ENCODE measurements at regions not wholly inside any gene's neighbourhood (a gene's known extent, or its start where the extent isn't known, plus 50 kb on each side); places are given as distances from the start of the nearest gene placed in this dataset.

- DNase-seq, result no peak
Observed at GRCh38 chr15:62558640-62559380, 393.7 kb upstream of the C2CD4B start.

- no peak for DNase-seq
Observed at GRCh38 chr15:62559381-62559733, 394.3 kb upstream of the C2CD4B start.

- DNase-seq, result no peak
Observed at GRCh38 chr15:62561059-62561519, 396.0 kb upstream of the C2CD4B start.

GRCh38 chr15:62561571-62561970 is 396.5 kb upstream of the C2CD4B start:
- no peak for DNase-seq

GRCh38 chr15:62564886-62565633 is 400.0 kb upstream of the C2CD4B start:
- no peak for DNase-seq

- no peak for DNase-seq
Observed at GRCh38 chr15:62565634-62566026, 400.5 kb upstream of the C2CD4B start.

- no peak for DNase-seq
Observed at GRCh38 chr15:62566248-62566647, 401.2 kb upstream of the C2CD4B start.

GRCh38 chr15:62567501-62567900 is 402.4 kb upstream of the C2CD4B start:
- DNase-seq, result no peak

- DNase-seq, result no peak
Observed at GRCh38 chr15:62568004-62568403, 402.9 kb upstream of the C2CD4B start.

- DNase-seq, result no peak
Observed at GRCh38 chr15:62568702-62569101, 403.6 kb upstream of the C2CD4B start.

- DNase-seq, result no peak
Observed at GRCh38 chr15:62569460-62570404, 404.6 kb upstream of the C2CD4B start.

- no peak for DNase-seq
Observed at GRCh38 chr15:62570405-62570783, 405.3 kb upstream of the C2CD4B start.

GRCh38 chr15:62571072-62571471 is 406.0 kb upstream of the C2CD4B start:
- no peak for DNase-seq

GRCh38 chr15:62572797-62573196 is 407.7 kb upstream of the C2CD4B start:
- no peak for DNase-seq

GRCh38 chr15:62573876-62574275 is 408.8 kb upstream of the C2CD4B start:
- DNase-seq, result no peak

GRCh38 chr15:62578546-62578945 is 413.5 kb upstream of the C2CD4B start:
- DNase-seq, result no peak

- no peak for DNase-seq
Observed at GRCh38 chr15:62578960-62579359, 413.9 kb upstream of the C2CD4B start.

- DNase-seq, result no peak
Observed at GRCh38 chr15:62579842-62580241, 414.8 kb upstream of the C2CD4B start.

- DNase-seq, result no peak
Observed at GRCh38 chr15:62582580-62582979, 417.5 kb upstream of the C2CD4B start.

GRCh38 chr15:62584301-62585235 is 419.5 kb upstream of the C2CD4B start:
- DNase-seq, result no peak

GRCh38 chr15:62588938-62589670 is 424.0 kb upstream of the C2CD4B start:
- DNase-seq, result no peak
